HG03460 (cell line): ENCODE measurements at regions not wholly inside any gene's neighbourhood (a gene's known extent, or its start where the extent isn't known, plus 50 kb on each side); places are given as distances from the start of the nearest gene placed in this dataset.

Source experiments
- ATAC-seq: cut with Tn5 transposase; IDR thresholded peaks from one replicate; pipeline ENCODE4 v1.9.1; 2021; ENCODE audit not compliant: unreplicated experiment

DNA sequence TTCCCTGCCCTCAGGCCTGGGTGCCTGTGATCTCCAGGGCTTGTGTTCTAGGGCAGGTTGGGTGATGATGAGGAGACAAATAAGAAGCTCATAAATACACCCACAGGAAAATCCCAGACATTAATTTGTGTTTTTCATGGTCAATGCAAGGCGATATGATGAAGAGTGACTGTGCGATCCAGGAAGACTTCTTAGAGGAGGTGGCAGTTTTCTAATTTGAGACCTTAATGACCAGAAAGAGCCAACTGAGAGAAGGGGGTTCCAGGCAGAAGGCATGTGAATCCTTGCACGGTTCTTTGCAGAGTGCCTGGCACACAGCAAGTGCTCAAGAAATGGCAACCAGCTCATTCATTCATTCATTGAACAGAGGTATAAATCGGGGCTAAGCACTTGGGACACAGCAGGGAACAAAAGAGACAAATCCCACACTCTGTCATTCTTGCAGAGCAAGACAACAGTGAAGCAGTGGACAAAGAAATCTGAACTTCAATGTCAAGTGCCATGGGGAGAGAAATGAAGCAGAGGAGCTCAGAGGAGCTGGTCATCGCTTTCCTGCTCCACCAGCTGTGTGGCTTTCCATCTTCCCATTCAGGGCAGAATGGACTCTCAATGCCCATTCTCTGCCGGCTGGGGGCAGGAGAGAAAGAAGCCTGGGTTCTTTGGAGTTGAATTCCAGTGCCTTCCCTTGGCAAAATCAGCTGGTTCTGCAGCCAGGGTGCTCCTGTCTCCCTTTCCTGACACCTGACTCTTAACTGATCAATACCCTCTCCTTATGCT, 128.3 kb downstream of the AACS start:
- no peak for ATAC-seq

DNA sequence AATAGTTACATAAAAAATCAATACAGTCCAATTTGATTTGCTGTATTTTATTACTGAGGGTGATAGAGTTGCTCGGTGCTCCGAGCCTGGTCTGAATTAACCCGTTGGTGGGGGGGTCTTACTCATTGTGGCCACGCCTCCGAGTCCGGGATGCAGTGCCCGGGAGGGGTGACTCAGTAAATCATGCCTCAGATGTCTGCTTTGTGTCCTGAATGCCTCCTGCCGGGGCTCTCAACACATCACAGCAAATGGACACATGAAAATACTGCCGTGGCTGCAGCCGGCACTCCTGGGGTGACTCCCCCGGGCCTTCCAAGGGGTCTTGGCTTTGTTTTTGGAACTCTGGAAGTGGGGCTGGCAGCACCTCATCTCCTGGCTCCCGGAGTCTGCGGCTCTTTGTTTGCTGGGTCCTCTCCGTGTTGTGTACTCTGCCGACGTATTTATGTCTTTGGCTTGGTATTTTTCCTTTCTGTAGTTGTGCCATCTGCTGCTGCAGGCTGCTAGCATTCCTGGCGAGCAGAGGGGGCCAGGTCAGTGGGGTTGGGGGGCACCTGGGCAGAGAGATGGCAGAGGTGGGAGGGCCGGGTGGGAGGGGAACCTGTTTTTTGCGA, 129.0 kb downstream of the AACS start:
- no peak for ATAC-seq

DNA sequence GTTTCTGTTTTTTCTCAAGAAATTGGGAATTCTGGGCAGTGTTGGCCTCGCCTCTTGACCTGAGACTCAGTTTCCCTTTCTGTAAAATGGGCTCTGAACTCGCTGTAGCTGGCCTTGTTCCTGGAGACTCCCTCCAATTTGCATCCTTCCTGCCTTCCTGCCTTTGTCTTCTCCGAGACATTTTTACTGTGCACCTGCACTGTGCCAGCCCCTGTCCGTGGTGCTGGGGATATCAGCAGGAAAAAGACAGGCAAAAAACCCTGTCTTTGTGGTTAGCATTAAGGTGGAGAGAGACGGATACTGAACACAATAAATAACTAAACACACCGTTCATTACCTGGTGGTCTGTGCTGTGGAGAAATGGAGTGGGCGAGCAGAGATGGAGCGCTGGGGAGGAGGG, 129.8 kb downstream of the AACS start:
- ATAC-seq = no peak

DNA sequence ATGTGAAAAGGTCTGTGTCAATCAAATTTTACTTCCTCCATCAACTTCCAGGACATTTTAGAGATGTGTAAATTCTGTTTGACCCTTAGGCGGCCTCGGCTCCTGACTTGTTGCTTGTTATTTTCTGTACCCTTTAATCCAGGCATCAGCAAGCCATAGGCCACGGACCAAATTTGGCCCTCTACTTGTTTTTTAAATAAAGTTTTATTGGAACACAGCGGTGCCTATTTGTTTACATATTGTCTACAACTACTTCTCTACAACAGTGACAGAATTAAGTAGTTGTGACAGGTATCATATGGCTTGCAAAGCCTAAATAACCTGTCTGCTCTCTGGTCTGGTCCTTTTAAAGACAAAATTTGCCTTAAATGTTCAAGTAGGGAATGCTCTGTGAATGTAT, 132.1 kb downstream of the AACS start:
- no peak for ATAC-seq

DNA sequence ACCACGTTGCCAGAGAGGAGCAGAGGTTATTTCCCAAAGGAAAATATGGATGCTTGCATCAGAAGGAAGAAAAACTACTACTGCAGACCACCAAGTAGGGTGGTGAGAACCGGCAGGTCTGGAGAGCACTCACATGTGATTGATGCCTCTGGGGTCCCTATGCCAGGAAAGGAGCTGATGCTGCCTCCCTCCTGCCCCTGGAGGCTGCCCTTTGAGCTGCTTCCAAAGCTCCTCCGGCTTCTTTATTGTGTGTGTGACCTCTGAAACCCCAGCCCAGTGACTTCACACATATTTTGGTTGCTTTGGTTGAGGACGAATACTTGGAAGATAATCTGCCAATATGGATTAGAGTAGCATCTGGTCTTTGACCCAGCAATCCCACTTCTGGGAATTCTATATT, 133.4 kb downstream of the AACS start:
- ATAC-seq = no peak

DNA sequence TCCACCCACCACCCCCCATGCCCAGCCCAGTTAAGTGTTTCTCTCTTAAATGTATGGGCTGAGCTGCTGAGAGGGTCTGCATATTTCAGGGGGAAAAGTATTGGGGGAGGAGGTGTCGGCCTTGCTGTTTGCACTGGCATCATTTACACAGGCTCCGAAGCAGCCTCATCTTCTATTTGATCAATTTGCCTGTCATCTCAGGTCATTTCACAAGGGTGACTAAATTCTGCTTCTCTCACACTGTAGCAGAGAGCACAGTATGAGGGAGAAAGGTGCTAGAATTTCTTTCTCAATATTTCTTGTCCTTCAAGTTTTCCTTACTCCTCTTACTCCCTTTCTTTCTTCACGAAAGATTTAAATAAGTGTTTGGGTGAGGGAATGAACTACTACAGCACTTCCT, 135.9 kb downstream of the AACS start:
- no peak for ATAC-seq

DNA sequence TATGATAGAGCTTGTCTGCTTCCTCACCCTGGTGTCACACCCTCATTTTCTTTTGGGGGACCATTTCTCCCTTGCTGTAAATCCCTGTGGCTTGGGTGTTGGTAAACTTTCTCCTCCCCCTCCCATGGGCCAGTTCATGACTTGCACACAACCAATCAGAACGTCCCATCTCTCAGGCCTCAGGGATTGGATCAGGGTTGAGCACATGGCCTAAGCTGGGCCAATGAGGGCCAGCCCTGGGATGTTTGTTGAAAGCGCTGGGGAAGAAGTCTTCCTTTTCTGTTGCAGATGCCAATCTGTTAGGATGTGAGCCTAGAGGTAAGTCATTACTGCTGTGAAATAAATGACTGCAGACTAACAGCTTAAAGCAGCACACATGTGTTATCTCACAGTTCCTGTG, 136.7 kb downstream of the AACS start:
- ATAC-seq = no peak

DNA sequence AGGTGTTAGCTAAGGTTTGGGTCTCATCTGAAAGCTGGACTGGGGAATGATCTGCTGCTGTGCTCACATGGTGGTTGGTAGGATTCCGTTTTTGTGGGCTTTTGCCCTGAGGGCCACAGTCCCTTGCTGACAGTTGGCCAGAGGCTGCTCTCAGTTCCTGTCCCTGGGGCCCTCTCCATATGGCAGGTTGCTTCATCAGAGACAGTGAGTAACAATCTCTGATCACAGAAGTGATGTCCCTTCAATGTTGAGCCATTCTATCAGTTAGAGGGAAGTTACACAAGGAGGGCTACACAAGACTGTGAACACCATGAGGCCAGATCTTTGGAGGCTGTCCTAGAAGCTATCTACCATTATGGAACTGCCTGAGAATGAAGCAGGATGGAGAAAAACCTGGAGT, 137.2 kb downstream of the AACS start:
- ATAC-seq = no peak

DNA sequence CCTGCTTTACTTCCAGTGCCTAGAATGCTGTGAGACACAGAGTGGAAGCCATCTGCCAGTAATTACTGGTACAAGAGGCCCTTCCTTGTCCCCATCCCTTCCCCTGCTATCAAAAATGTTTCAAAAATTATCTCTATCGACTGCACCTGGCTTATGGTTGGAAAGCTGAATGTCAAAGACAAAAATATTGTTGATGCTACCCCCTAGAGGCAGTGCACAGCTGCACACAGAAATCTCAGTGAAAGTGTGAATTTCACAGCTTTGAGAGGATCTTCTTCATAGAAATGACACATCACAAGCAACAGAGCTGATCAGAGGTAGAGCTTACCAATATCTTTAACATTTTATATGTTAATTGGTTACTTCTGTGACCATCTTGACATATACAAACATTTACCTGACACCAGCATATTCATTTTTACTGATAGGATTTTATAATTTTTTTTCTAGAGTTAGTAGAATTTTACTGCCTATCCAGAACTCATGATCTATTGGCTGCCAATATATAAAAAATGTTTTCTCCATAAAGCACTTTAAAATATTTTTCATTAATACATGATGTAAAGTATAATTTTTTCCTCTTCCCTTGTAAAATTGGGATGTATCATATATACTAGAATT, 138.0 kb downstream of the AACS start:
- ATAC-seq = no peak

DNA sequence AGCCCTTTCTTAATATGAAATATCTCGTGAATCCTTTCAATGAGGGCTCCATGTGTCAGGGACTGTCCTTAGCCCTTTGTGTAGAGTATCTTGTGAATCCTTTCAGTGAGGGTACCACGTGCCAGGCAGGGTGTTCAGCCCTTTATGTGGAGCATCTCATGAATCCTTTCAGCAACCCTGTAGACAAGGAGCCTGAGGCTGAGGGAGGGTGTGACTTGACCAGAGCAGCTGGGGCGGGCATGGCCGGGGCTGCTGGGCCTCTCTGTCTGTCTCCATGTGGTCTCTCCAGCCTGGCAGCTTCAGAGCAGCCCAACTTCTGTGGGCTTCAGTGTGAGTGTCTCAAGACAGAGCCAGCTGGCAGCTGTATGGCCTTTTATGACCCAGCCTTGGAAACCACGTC, 140.2 kb downstream of the AACS start:
- ATAC-seq = no peak

DNA sequence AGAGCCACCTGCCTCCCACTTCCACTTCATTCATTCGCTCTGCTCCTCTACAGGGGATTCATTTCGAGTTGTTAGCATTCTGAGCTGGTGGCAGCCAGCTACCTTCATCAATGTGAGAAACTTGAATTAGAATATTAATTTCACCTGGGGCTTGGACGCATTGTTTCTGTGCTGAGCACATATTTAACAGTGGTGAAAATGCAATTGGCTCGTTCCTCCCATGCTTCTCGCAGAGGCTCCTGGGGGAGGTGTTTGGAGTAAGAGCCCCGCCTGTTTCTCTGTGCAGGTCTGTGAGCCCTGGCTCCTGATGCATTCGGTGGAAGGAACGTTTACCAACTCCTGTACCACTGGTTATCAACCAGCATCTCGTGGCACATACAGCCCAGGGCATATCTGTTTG, 141.5 kb downstream of the AACS start:
- ATAC-seq = no peak

DNA sequence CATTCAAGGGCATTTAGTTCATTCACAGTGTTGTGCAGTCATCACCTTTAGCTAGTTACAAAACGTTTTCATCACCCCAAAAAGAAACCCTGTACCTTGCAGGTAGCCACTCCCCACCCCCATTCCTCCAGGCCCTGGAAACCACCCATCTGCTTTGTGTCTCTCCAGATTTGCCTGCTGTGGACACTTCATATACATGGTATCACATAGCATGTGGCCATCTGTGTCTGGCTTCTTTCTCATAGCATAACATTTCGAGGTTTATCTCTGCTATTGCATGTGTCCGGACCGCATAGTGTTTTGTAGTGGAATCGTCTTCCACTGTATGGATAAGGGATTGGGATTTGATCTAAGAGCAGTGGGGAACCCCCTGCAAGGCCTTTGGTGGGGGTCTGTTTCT, 143.1 kb downstream of the AACS start:
- no peak for ATAC-seq

DNA sequence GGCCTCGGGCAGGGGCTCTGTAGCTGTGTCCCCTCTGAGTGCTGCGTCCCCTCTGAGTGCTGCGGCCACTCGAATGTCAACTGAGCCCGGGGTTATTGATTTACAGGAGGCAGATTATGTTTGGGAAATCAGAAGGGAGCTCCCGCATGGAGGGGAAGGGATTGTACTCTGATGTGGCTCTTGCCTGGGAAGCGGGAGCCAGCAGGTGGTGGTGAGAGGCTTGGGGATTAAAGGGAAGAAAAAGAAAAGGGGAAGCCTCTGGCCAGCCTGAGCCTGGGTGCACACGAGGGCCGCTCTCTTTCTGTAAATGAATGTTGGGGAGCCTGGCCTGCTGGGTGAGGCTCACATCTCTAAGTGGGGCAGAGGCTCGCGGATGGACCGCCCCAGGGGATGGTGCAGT, 143.7 kb downstream of the AACS start:
- ATAC-seq = no peak

DNA sequence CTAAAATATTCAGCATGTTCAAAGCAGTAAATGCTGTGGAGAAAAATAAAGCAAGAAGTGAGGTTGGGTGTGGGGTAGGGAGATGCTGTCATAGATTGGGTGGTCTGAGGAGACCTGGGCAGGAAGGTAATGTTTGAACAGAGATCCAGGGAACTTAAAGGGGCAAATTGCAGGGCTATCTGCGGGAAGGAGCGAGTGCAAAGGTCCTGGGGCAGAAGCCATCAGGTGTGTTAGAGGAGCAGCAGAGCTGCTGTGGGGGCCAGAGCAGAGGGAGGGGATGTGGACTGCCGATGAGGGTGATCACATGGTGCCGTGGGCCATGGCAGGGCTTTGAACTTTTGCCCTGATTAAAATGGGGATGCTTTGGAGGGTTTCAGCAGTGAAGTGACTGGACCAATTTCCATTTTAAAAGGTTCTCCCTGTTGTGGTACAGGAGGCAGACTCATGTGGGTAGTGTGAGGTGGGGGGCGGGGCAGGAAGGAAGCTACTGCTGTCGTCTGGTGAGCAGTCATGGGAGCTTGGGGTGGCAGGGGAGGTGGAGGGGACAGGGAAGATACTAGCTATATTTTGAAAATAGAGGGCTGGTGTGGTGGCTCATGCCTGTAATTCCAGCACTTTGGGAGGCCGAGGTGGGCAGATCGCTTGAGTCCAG, 145.0 kb downstream of the AACS start:
- no peak for ATAC-seq

DNA sequence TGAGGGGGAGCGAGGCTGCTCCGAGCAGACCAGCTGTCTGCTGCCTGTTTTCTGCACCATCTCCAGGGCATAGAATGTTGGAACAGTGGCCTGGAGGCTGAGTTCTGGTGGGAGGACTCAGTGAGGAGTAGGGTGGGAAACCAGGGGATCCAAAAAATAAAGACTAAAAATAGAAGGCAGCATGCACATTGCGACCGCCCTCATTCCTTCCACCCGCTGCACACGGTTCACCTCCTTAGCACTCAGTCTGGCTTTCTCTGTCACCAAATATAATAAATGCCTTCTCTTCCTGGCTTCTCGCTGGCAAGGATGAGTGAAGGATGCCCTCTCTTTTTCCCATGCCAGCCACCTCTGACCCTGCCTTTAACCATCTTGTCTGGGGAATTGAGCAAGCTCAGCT, 146.2 kb downstream of the AACS start:
- ATAC-seq = no peak

DNA sequence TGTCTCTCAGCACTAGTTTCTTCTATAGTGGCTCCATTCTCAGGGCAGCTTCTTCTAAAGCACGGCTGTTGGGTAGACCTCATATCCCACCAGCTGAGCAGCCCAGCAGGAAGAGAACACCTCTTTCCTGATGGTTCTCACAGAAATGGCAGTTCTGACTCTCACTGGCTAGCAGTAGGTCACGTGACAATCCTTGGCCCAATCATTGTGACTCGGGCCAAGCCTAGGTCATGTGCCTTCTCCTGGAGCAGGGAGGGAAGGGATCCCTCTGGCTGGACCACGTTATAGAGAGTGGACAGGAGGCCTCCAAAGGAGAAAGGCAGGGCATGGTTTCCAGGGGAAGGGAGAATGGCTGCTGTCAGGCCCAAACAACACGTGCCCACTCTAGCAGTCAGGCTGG, 149.1 kb downstream of the AACS start:
- no peak for ATAC-seq

DNA sequence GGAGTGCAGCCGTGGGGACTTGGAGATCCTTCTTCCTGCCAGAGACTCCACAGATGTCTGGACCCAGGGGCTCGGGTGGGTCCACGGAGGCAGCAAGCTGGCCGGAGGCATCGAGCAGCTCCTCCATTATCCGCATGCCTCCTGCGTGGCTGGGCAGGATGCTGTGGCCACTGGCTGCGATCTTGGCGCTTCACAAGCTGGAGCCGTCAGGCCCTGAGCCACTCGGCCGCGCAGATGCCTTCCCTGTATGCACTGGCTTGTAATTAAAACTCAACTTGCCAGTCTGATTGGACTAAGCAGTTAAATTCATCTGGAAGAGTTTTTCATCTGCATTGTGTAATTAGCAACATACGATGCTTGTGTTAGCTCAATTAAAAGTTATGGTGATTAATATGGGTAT, 151.5 kb downstream of the AACS start:
- no peak for ATAC-seq

DNA sequence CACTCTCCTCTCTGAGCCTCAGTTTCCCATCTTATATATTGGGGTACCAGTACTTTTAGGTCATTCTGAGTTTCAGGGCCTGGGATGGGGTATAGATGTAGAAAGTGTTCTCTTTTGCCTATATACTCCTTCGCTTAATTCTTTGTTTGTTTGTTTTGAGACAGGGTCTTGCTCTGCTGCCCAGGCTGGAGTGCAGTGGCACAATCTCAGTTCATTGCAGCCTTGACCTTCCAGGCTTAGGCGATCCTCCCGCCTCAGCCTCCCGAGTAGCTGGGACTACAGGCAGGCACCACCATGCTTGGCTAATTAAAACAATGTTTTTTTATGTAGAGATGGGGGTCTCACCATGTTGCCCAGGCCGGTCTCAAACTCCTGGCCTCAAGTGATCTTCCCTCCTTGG, 152.1 kb downstream of the AACS start:
- no peak for ATAC-seq

DNA sequence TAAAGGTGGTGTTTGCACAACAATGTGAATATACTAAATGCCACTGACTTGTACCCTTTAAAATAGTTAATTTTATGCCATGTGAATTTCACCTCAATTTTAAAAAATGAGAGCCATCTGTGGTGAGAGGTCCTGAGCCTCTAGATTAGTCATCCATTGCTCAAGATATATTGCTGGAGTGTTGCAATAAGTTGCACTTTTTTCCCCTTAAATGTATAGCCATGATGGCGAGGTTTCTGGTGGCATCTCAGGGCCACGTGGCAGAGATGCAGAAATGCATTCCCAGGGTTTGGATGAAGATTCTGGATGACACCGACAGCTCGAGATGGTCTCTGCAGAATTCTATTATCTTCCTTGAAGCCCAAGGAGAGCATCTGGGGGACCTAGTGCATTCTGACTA, 153.7 kb downstream of the AACS start:
- no peak for ATAC-seq

DNA sequence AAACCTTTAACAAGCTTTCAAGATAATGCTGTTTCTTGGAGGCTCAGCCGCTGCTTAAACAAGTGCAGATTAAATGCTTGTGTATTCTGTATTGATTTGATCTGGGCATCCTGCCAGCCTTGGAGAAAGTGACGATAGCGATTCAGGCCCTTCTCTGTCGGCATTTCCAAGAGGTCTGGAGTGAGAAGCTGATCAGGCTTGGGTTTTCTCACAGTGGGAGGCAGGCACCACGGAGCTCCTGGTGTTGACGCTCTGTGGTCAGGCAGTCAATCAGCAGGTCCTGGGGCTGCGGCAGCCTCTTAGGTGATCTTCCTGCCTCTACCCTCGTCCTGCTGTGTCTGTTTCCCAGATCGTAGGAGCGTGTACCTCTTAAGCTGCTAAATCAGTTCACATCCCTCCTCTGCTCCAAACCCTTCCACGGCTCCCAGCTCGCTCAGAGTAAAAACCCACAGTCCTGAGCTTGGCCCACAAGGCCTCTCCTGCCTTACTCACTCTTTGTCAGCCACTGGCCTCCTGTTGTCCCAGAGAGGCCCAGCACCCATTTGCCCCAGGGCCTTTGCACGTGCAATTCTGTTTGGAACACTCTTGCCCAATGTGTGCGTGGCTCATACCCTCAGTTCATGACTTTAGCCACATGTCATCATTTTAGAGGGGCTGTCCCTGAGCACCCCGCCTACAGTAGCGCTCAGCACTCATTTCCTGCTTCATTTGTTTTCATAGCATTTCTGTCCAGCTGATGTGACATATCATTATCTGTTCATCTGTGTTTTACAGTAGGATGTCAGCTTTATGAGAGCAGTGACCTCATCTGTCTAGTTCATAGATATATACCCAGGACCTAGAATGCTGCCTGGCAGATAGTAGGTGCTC, 155.4 kb downstream of the AACS start:
- no peak for ATAC-seq

DNA sequence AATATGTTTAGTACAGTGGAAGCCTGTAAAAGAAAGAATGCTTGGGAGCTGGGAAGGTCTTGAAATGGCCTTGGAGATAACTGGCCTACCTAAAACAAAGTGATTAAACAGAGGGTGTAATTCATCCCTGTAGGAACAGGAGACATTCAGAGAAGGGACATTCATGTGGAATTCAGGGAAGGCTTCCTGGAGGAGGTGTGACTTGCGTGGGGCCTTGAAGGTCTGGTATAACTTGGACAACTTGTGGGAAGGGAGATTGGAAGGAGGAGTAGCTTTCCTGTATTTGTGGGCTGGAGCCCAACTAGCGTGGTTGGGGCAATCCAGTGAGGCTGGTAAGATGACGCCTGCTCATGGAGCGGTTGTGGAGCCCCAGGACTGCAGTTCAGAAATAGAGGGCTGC, 156.4 kb downstream of the AACS start:
- ATAC-seq = no peak
